Neuronal stem cell (in vitro differentiated cells): ENCODE measurements at regions not wholly inside any gene's neighbourhood (a gene's known extent, or its start where the extent isn't known, plus 50 kb on each side); places are given as distances from the start of the nearest gene placed in this dataset.

ENCODE experiments used
- DNase-seq: peaks from one replicate; pipeline ENCODE4 v3.0.0-alpha.2; 2013; ENCODE audit warnings: low spot score
- H2AFZ ChIP-seq: one replicate; pipeline ENCODE4 v1.6.1; 2013; ENCODE audit warnings: mild to moderate bottlenecking, low read length, inconsistent platforms
- H2AK5ac ChIP-seq: 2 replicates; pipeline ENCODE4 v1.6.1; 2013; ENCODE audit warnings: low read depth, mild to moderate bottlenecking, inconsistent platforms, low read length, moderate library complexity, mixed read lengths
- H2BK120ac ChIP-seq: 2 replicates; pipeline ENCODE4 v1.6.1; 2013; ENCODE audit warnings: low read depth, mild to moderate bottlenecking, inconsistent platforms, low read length, moderate library complexity, mixed read lengths
- H2BK12ac ChIP-seq: one replicate; pipeline ENCODE4 v1.6.1; 2013; ENCODE audit warnings: low read length, inconsistent platforms
- H2BK15ac ChIP-seq: 2 replicates; pipeline ENCODE4 v1.6.1; 2013; ENCODE audit warnings: mild to moderate bottlenecking, low read length, inconsistent platforms, mixed read lengths
- H2BK5ac ChIP-seq: one replicate; pipeline ENCODE4 v1.6.1; 2013; ENCODE audit warnings: inconsistent platforms, mild to moderate bottlenecking, low read length, moderate library complexity
- H3K14ac ChIP-seq: one replicate; pipeline ENCODE4 v1.6.1; 2013; ENCODE audit warnings: low read length, inconsistent platforms
- H3K18ac ChIP-seq: 2 replicates; pipeline ENCODE4 v1.6.1; 2013; ENCODE audit warnings: low read length, inconsistent platforms
- H3K23ac ChIP-seq: 2 replicates; pipeline ENCODE4 v1.6.1; 2013; ENCODE audit warnings: low read depth, mild to moderate bottlenecking, mixed read lengths, low read length, inconsistent platforms; ENCODE audit not compliant: poor library complexity
- H3K27ac ChIP-seq: replicated peaks from 3 replicates; pipeline ENCODE4 v1.5.1; 2013; ENCODE audit warnings: low read length, inconsistent platforms
- H3K27me3 ChIP-seq, 3 experiments: 2 replicates each; pipeline ENCODE4 v1.6.1; 2013; ENCODE audit warnings: low read length in 3 of 3, mild to moderate bottlenecking in 2 of 3, inconsistent platforms in 1 of 3, low read depth in 1 of 3, mixed read lengths in 1 of 3, moderate library complexity in 1 of 3; ENCODE audit not compliant: control insufficient read depth in 3 of 3, insufficient read depth in 3 of 3
- H3K36me3 ChIP-seq, 2 donors: replicated peaks in 1 of 2; 2 replicates each; pipeline ENCODE4 v1.6.1; 2013; ENCODE audit warnings: low read length in 2 of 2; ENCODE audit not compliant: control insufficient read depth in 2 of 2, insufficient read depth in 2 of 2
- H3K4ac ChIP-seq: 2 replicates; pipeline ENCODE4 v1.6.1; 2013; ENCODE audit warnings: inconsistent platforms, mild to moderate bottlenecking, low read length, moderate library complexity
- H3K4me1 ChIP-seq, 2 donors: 1 replicate in 1 of 2; 2 replicates in 1 of 2; pipeline ENCODE4 v1.6.1; 2013; ENCODE audit warnings: low read length in 2 of 2, low read depth in 1 of 2; ENCODE audit not compliant: control insufficient read depth in 2 of 2, insufficient read depth in 1 of 2
- H3K4me2 ChIP-seq: one replicate; pipeline ENCODE4 v1.6.1; 2013; ENCODE audit warnings: mild to moderate bottlenecking, low read length, inconsistent platforms; ENCODE audit not compliant: insufficient read depth, poor library complexity, severe bottlenecking
- H3K4me3 ChIP-seq, 2 donors: 2 replicates each; pipeline ENCODE4 v1.5.1; 2013; ENCODE audit warnings: low read length in 2 of 2, mild to moderate bottlenecking in 2 of 2, inconsistent platforms in 1 of 2, moderate library complexity in 1 of 2
- H3K79me1 ChIP-seq: one replicate; pipeline ENCODE4 v1.6.1; 2013; ENCODE audit warnings: low read depth, mild to moderate bottlenecking, inconsistent platforms, low read length, moderate library complexity
- H3K9ac ChIP-seq: one replicate; pipeline ENCODE4 v1.6.1; 2013; ENCODE audit warnings: mild to moderate bottlenecking, low read depth, low read length, inconsistent platforms; ENCODE audit not compliant: poor library complexity
- H3K9me3 ChIP-seq, 2 donors: replicated peaks in 1 of 2; 2 replicates each; pipeline versions ENCODE3 to v1.6.1; 2013; ENCODE audit warnings: low read length in 2 of 2, mild to moderate bottlenecking in 2 of 2, inconsistent platforms in 1 of 2, low read depth in 1 of 2, mixed read lengths in 1 of 2, moderate library complexity in 1 of 2; ENCODE audit not compliant: control insufficient read depth in 2 of 2, insufficient read depth in 1 of 2
- H4K8ac ChIP-seq: one replicate; pipeline ENCODE4 v1.6.1; 2013; ENCODE audit warnings: low read depth, mild to moderate bottlenecking, inconsistent platforms, low read length, moderate library complexity
- H4K91ac ChIP-seq: one replicate; pipeline ENCODE4 v1.6.1; 2013; ENCODE audit warnings: low read length, low read depth, mild to moderate bottlenecking, inconsistent platforms; ENCODE audit not compliant: poor library complexity
- WGBS, 2 donors: extraction: QIAGEN DNeasy Blood & Tissue Kit; methylation state at CpG; one replicate each; pipeline ENCODE4 v1.1.7; 2013; ENCODE audit warnings: missing lambda C conversion rate in 2 of 2, mixed read lengths in 1 of 2; ENCODE audit not compliant: insufficient read length in 2 of 2, insufficient replicate concordance in 1 of 2; ENCODE audit errors: extremely low coverage in 2 of 2; 5-methylcytosine and 5-hydroxymethylcytosine counted together

DNA sequence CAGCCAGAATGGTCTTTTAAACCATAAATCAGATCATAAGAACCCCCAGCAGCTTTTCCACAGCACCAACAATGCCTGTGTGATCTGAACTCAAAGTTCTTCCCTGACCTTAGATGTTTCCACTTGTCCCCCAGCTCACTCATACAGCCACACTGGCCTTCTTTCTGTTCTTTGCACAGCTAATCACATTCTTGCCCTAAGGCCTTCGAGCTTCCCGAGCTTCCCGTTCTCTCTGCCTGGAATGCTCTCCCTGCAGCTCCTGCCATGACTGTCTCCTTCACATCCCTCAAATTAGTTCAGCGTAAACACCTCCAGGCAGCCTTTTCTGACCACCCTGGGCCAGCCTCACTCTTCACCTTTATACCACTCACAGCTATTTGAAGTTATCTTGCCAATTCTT lies 166.8 kb upstream of the NFE2L3 start:
- no peak overlapping the region for H3K18ac ChIP-seq
- no peaks in the 10 kb centered on the region for H3K4me1 ChIP-seq
- no peaks in the 10 kb centered on the region for H3K36me3 ChIP-seq
- H3K23ac ChIP-seq = no peak overlapping the region
- H2BK5ac ChIP-seq = no peak overlapping the region
- no peak for DNase-seq
- no peaks in the 10 kb centered on the region for H3K79me1 ChIP-seq
- H2BK12ac ChIP-seq = no peak overlapping the region
- no peak overlapping the region for H3K9ac ChIP-seq
- peaks cover 0 to 9% (median 0%) of the 10 kb centered on the region in 3 experiments for H3K27me3 ChIP-seq
- H4K8ac ChIP-seq = no peak overlapping the region
- H2BK15ac ChIP-seq = no peak overlapping the region
- no peak overlapping the region for H2AFZ ChIP-seq
- H2BK120ac ChIP-seq = no peak overlapping the region
- no peaks in the 10 kb centered on the region for H3K9me3 ChIP-seq
- no peak overlapping the region for H3K4me3 ChIP-seq
- no peak overlapping the region for H3K27ac ChIP-seq
- no peak overlapping the region for H3K4me2 ChIP-seq
- H3K14ac ChIP-seq = no peak overlapping the region
- no peak overlapping the region for H3K4ac ChIP-seq
- H2AK5ac ChIP-seq = no peak overlapping the region
- WGBS, 2 donors = no CpG with 5 or more reads among the region's 4 CpGs
- no peak overlapping the region for H4K91ac ChIP-seq

DNA sequence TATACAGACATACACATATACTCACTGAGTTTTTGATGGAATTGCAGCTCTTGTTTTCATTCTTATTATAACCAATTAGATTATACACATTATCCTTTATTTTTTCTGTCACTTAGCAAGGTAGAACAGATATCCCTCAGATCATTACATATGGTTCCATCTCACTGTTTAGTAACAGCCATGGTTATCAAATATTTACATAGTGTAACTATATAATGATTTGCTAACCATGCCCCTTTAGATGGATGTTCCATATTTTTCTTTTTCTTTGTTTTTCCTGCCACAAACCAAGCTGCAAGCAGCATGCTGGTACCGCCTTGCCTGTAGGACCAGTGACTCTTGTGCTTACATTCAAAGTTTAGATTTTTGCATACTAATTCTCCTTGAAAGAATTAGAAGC lies 163.4 kb upstream of the NFE2L3 start:
- no peak overlapping the region for H4K8ac ChIP-seq
- no peaks in the 10 kb centered on the region for H3K36me3 ChIP-seq
- no peak overlapping the region for H3K23ac ChIP-seq
- H4K91ac ChIP-seq = no peak overlapping the region
- no peaks in the 10 kb centered on the region for H3K9me3 ChIP-seq
- no peaks in the 10 kb centered on the region for H3K4me1 ChIP-seq
- H2AK5ac ChIP-seq = no peak overlapping the region
- H3K4ac ChIP-seq = no peak overlapping the region
- no peak overlapping the region for H2BK120ac ChIP-seq
- WGBS, 2 donors = no CpG with 5 or more reads among the region's 1 CpG
- peaks cover 0 to 9% (median 0%) of the 10 kb centered on the region in 3 experiments for H3K27me3 ChIP-seq
- H2AFZ ChIP-seq = no peak overlapping the region
- H3K4me3 ChIP-seq = no peak overlapping the region
- no peak overlapping the region for H2BK5ac ChIP-seq
- H3K9ac ChIP-seq = no peak overlapping the region
- no peak overlapping the region for H3K4me2 ChIP-seq
- H2BK12ac ChIP-seq = no peak overlapping the region
- H3K27ac ChIP-seq = no peak overlapping the region
- no peak overlapping the region for H2BK15ac ChIP-seq
- H3K79me1 ChIP-seq = no peaks in the 10 kb centered on the region
- H3K14ac ChIP-seq = no peak overlapping the region
- DNase-seq = no peak
- no peak overlapping the region for H3K18ac ChIP-seq

DNA sequence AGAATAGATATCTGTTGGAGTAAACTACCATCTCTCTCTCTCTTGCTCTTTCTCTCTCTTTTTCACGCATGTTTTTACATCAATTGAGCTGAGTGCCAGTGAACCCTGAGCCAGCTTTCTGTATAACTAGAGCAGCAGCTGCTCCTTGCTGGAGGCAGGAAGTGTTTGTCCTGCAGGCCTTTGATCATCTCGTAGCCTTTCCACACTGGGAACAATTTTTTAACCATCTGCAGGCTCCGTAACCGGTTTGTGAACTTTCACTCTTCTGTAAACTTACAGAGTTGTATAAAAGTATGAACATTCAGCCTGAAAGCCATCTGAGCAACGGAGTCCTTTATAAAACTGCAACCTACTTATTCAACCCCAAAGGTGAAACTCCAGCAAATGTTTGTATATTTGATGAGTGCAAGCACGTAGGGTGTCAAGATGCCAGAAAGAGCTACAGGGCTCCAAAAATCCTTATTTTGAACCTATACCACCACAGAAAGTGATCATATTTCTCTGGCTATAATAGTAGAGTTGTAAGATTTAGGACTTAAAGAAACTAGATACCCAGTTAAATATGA lies 162.8 kb upstream of the NFE2L3 start:
- no peak overlapping the region for H4K8ac ChIP-seq
- H3K79me1 ChIP-seq = no peaks in the 10 kb centered on the region
- H3K27me3 ChIP-seq = peaks cover 0 to 5% (median 0%) of the 10 kb centered on the region in 3 experiments
- no peak overlapping the region for H3K9ac ChIP-seq
- no peak overlapping the region for H3K23ac ChIP-seq
- no peaks in the 10 kb centered on the region for H3K4me1 ChIP-seq
- no peak overlapping the region for H3K4ac ChIP-seq
- H3K36me3 ChIP-seq = no peaks in the 10 kb centered on the region
- no peak overlapping the region for H3K4me3 ChIP-seq
- WGBS, 2 donors = no CpG with 5 or more reads among the region's 6 CpGs
- no peak overlapping the region for H2BK15ac ChIP-seq
- H3K14ac ChIP-seq = no peak overlapping the region
- H2BK120ac ChIP-seq = no peak overlapping the region
- H3K4me2 ChIP-seq = no peak overlapping the region
- no peaks in the 10 kb centered on the region for H3K9me3 ChIP-seq
- no peak overlapping the region for H3K27ac ChIP-seq
- no peak overlapping the region for H3K18ac ChIP-seq
- no peak for DNase-seq
- no peak overlapping the region for H4K91ac ChIP-seq
- no peak overlapping the region for H2AFZ ChIP-seq
- no peak overlapping the region for H2AK5ac ChIP-seq
- H2BK5ac ChIP-seq = no peak overlapping the region
- no peak overlapping the region for H2BK12ac ChIP-seq

DNA sequence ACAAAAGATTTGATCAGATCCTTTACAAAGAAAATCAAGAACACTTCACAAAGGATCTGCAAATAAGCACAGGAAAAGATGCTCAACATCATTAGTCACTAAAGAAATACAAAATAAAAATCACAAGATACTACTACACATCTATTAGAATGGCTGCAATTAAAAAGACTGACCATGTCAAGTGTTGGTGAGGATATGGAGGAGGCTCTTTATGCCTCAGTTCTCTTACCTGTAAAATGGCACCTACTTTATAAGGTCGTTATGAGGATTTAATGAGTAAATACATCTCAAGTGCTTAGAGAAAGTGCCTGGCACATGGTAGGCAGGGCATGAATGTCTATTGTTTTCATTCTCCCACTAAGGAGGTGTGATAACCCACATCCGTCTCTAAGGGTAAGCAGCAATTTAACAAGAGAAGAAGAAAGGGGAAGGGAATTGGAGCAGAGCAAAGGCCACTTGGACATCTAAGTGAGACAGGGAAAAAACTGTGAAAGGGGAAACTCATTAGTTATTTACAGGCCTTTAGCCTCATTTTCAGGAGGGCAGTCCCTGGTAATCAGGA lies 157.5 kb upstream of the NFE2L3 start:
- Histone ChIP-seq H3K36me3 (no peaks in the 10 kb centered on the region), H3K18ac (no peak overlapping the region), H3K4ac (no peak overlapping the region), H4K8ac (no peak overlapping the region), H2BK120ac (no peak overlapping the region), H3K9me3 (no peaks in the 10 kb centered on the region), H3K27ac (no peak overlapping the region), H2AK5ac (no peak overlapping the region), H2AFZ (no peak overlapping the region), H2BK15ac (no peak overlapping the region), H3K23ac (no peak overlapping the region), H2BK12ac (no peak overlapping the region), H3K4me2 (no peak overlapping the region), H3K79me1 (no peaks in the 10 kb centered on the region), H2BK5ac (no peak overlapping the region), H3K4me1 (no peaks in the 10 kb centered on the region), H3K27me3 (peaks cover 0 to 2% (median 0%) of the 10 kb centered on the region in 3 experiments), H3K4me3 (no peak overlapping the region), H4K91ac (no peak overlapping the region), H3K9ac (no peak overlapping the region), H3K14ac (no peak overlapping the region)
- WGBS, 2 donors = no CpG with 5 or more reads among the region's 2 CpGs
- no peak for DNase-seq
